GM23338 (cell line): ENCODE measurements at regions not wholly inside any gene's neighbourhood (a gene's known extent, or its start where the extent isn't known, plus 50 kb on each side); places are given as distances from the start of the nearest gene placed in this dataset.

Experiments used
- CREB1 ChIP-seq: fragments of 250-450 bp; sonication (Bioruptor Pico); IDR thresholded peaks from 2 replicates; pipeline ENCODE4 v1.5.0; 2020; ENCODE audit warnings: low read depth, mild to moderate bottlenecking, moderate library complexity
- CTCF ChIP-seq, 2 experiments: fragments of 200-600 bp in 1 of 2; sonication (generic) in 1 of 2; conservative IDR thresholded peaks; 2 replicates each; pipeline versions ENCODE4 v1.5.1 to v1.6.1; 2016 to 2017; ENCODE audit warnings: antibody characterized with exemption in 2 of 2, low read depth in 2 of 2, mild to moderate bottlenecking in 2 of 2, moderate library complexity in 1 of 2
- ETS1 ChIP-seq: IDR thresholded peaks from 2 replicates; pipeline ENCODE4 v1.6.1; 2016; ENCODE audit warnings: antibody characterized with exemption
- EZH2 ChIP-seq: fragments of 200-600 bp; sonication (generic); IDR thresholded peaks from one replicate; pipeline ENCODE4 v1.8.0; 2017; ENCODE audit warnings: antibody characterized with exemption, mild to moderate bottlenecking, low read depth; ENCODE audit not compliant: unreplicated experiment
- EZH2phosphoT487 ChIP-seq: fragments of 200-600 bp; sonication (generic); IDR thresholded peaks from one replicate; pipeline ENCODE4 v1.8.1; 2018; ENCODE audit warnings: antibody characterized with exemption; ENCODE audit not compliant: unreplicated experiment
- JUNB ChIP-seq: IDR thresholded peaks from one replicate; pipeline ENCODE4 v1.6.1; 2016; ENCODE audit warnings: antibody characterized with exemption; ENCODE audit not compliant: unreplicated experiment
- POLR2AphosphoS5 ChIP-seq: IDR thresholded peaks from 2 replicates; pipeline ENCODE4 v1.6.1; 2016; ENCODE audit warnings: antibody characterized with exemption, low read depth
- REST ChIP-seq: IDR thresholded peaks from one replicate; pipeline ENCODE4 v1.6.1; 2018; ENCODE audit warnings: antibody characterized with exemption; ENCODE audit not compliant: unreplicated experiment
- STAT1 ChIP-seq: IDR thresholded peaks from one replicate; pipeline ENCODE4 v1.6.1; 2016; ENCODE audit warnings: antibody characterized with exemption; ENCODE audit not compliant: unreplicated experiment
- ZNF331 ChIP-seq: fragments of 250-450 bp; sonication (Bioruptor Pico); IDR thresholded peaks from 2 replicates; pipeline ENCODE4 v1.5.0; 2020; ENCODE audit warnings: low read depth, mild to moderate bottlenecking, moderate library complexity
- ZNF462 ChIP-seq: fragments of 250-450 bp; sonication (Bioruptor Pico); IDR thresholded peaks from 2 replicates; pipeline ENCODE4 v1.5.0; 2020; ENCODE audit warnings: mild to moderate bottlenecking, moderate library complexity

- TF ChIP-seq CTCF (conservative IDR thresholded peaks at IDR 0.05; ENCODE audit: low read depth in 2 of 2) = no peak
- TF ChIP-seq EZH2 = no peak
- TF ChIP-seq STAT1 = no peak
- TF ChIP-seq JUNB = no peak
- no peak for TF ChIP-seq REST
- TF ChIP-seq EZH2phosphoT487 = no peak
- no peak for TF ChIP-seq POLR2AphosphoS5
- TF ChIP-seq CREB1 (CRISPR knock-in tag) = no peak
- no peak for TF ChIP-seq ETS1
- TF ChIP-seq ZNF462 (CRISPR knock-in tag) = no peak
- no peak for TF ChIP-seq ZNF331
Measured at GRCh38 chr4:124936427-124936826, 223.9 kb upstream of the ANKRD50 start.
